Osteoblast (primary cell): ENCODE measurements at regions not wholly inside any gene's neighbourhood (a gene's known extent, or its start where the extent isn't known, plus 50 kb on each side); places are given as distances from the start of the nearest gene placed in this dataset. TPM values are rescaled to one million over a fixed set of nuclear protein-coding genes. Genes with fewer than 3 reads are reported as not detected.

ENCODE experiments used
- DNase-seq: peaks from one replicate; pipeline ENCODE4 v3.0.0; 2011; ENCODE audit warnings: low spot score, mixed read lengths; ENCODE audit not compliant: insufficient read length; ENCODE audit errors: missing footprints
- H2AFZ ChIP-seq: 2 replicates; pipeline ENCODE4 v1.6.0; 2011; ENCODE audit warnings: mild to moderate bottlenecking, low read length
- H3K27ac ChIP-seq: 2 replicates; pipeline ENCODE4 v1.5.1; 2011; ENCODE audit warnings: mild to moderate bottlenecking, low read depth, low read length, moderate library complexity
- H3K27me3 ChIP-seq: 2 replicates; pipeline ENCODE4 v1.6.0; 2012; ENCODE audit warnings: mild to moderate bottlenecking, control low read depth, inconsistent platforms, low read length, moderate library complexity; ENCODE audit not compliant: insufficient read depth
- H3K36me3 ChIP-seq: 2 replicates; pipeline ENCODE4 v1.5.1; 2011; ENCODE audit warnings: mild to moderate bottlenecking, low read length, control low read depth, moderate library complexity; ENCODE audit not compliant: insufficient read depth
- H3K4me1 ChIP-seq: 2 replicates; pipeline ENCODE4 v1.5.1; 2011; ENCODE audit warnings: mild to moderate bottlenecking, low read length, control low read depth, moderate library complexity; ENCODE audit not compliant: insufficient read depth
- H3K4me2 ChIP-seq: 2 replicates; pipeline ENCODE4 v1.6.0; 2011; ENCODE audit warnings: mild to moderate bottlenecking, low read length; ENCODE audit not compliant: insufficient read depth
- H3K4me3 ChIP-seq: fragments of 200-600 bp; sonication (generic); 3 replicates; pipeline ENCODE4 v1.5.1; 2012; ENCODE audit warnings: mild to moderate bottlenecking, low read length, inconsistent platforms; ENCODE audit not compliant: insufficient read depth
- H3K79me2 ChIP-seq: 2 replicates; pipeline ENCODE4 v1.6.0; 2012; ENCODE audit warnings: mild to moderate bottlenecking, low read length, control low read depth, inconsistent platforms; ENCODE audit not compliant: insufficient read depth
- H3K9me3 ChIP-seq: 2 replicates; pipeline ENCODE4 v1.5.1; 2011; ENCODE audit warnings: low read depth, low read length, control low read depth
- H4K20me1 ChIP-seq: 2 replicates; pipeline ENCODE4 v1.6.0; 2012; ENCODE audit warnings: mild to moderate bottlenecking, low read length, control low read depth; ENCODE audit not compliant: insufficient read depth
- CTCF ChIP-seq: IDR thresholded peaks from 2 replicates; pipeline ENCODE4 v1.5.1; 2011; ENCODE audit warnings: mild to moderate bottlenecking, low read depth, low read length, moderate library complexity; ENCODE audit errors: extremely low read depth
- small RNA-seq: library from RNA; depleted of rRNA; stranded (forward); fragments of <200 nt; gene quantifications from one replicate; pipeline ENCODE3, GENCODE V24; 2012

DNA sequence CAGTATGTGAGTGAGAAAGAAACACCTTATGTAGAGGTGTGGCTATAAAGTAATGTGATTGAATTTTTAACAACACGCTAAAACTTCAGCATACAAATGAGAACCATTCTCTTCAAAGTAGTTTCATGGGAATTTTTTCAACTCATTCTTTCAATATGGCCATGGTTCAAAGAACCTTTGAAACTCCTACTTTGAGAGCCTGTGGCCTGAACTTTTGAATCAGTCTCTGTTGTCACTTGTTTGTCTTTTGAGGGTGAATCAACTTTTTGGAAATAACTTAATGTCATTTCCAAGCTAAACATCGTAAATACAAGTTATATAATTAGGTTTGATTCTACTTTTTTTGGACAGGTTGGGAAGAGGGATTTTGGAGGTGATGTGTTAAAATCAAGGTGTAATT is 49.9 kb upstream of the CASK start:
- no peak overlapping the region for H3K27ac ChIP-seq
- no peaks in the 10 kb centered on the region for H4K20me1 ChIP-seq
- H3K4me1 ChIP-seq: no peaks in the 10 kb centered on the region
- DNase-seq: no peak
- H3K36me3 ChIP-seq: no peaks in the 10 kb centered on the region
- no peak overlapping the region for H3K4me2 ChIP-seq
- no peaks in the 10 kb centered on the region for H3K9me3 ChIP-seq
- TF ChIP-seq CTCF: no peak
- H2AFZ ChIP-seq: no peak overlapping the region
- H3K4me3 ChIP-seq: no peak overlapping the region
- no peaks in the 10 kb centered on the region for H3K79me2 ChIP-seq
- peaks cover 5% of the 10 kb centered on the region for H3K27me3 ChIP-seq

Small RNA genes in the stretch of these regions (small RNA-seq; reads per million reads assigned to genes)
- gene RNU6-1124P: not detected
- gene RNU6-630P: not detected
- gene Z92545.1: not detected
